ENCODE measurements at regions not wholly inside any gene's neighbourhood (a gene's known extent, or its start where the extent isn't known, plus 50 kb on each side); places are given as distances from the start of the nearest gene placed in this dataset.
"Not testable (repeated sequence)": the region's sequence is repeated elsewhere in the genome, so short reads cannot be mapped to it uniquely, and the experiment has no call there.

DNA sequence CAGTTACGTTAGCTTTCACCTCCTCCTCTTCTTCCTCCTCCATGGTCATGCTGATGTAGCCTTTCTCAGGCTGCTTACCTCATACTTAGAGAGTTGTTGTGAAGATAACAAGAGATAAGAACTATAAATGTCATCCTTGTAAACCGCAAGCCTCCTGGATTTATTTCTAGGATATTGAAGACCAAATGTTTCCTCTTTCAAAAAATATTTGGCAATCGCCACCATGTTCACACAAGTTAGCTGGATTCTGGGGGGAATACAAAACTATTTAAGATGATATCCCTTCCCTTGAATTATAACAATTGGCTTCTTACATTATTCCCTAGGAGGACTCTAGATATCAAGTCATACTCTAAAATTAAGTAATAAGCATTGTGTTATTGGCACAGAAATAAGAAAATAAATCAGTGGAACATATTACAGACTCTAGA, 99.8 kb upstream of the PLEKHG1 start:
- DNase-seq (ENCODE audit: extremely low spot score), result no peak
- TF ChIP-seq FOXA1 (IDR thresholded peaks at IDR 0.05), result no peak
- TF ChIP-seq, protein P1, sequence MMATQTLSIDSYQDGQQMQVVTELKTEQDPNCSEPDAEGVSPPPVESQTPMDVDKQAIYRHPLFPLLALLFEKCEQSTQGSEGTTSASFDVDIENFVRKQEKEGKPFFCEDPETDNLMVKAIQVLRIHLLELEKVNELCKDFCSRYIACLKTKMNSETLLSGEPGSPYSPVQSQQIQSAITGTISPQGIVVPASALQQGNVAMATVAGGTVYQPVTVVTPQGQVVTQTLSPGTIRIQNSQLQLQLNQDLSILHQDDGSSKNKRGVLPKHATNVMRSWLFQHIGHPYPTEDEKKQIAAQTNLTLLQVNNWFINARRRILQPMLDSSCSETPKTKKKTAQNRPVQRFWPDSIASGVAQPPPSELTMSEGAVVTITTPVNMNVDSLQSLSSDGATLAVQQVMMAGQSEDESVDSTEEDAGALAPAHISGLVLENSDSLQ (IDR thresholded peaks at IDR 0.05), result no peak
- POLR2A ChIA-PET, result no interaction called here
- CTCF ChIA-PET, result no interaction called here

DNA sequence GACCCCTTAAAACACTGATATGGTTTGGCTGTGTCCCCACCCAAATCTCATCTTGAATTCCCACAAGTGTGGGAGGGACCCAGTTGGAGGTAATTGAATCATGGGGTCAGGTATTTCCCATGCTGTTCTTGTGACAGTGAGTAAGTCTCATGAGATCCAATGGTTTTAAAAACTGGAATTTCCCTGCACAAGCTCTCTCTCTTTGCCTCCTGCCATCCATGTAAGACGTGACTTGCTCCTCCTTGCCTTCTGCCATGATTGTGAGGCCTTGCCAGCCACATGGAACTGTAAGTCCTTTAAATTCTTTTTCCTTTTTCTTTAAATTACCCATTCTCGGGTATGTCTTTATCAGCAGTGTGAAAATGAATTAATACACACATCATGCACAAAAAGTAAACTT, 99.1 kb upstream of the PLEKHG1 start:
- DNase-seq (ENCODE audit: extremely low spot score); CTCF ChIA-PET; POLR2A ChIA-PET: not testable (repeated sequence)

DNA sequence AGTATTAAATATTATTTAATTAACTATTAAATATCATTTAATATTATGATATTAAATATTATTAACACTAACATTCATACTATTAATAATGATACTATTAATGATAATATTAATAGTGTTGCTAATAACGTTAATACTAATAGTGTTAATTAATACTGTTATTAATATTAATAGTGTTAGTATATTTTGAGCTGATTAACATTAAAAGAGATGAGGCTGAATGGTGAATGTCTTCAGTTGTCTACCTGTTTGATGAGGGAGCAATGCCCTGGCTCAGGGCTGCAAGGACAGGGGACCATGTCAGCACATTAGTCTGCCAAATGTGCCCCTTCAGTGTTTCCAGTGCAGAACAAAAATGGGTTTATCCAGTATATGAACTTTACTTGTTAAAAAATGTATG, 96.6 kb upstream of the PLEKHG1 start:
- ChIA-PET POLR2A (no interaction called here), CTCF (no interaction called here)
- no peak for DNase-seq (ENCODE audit: extremely low spot score)
- TF ChIP-seq FOXM1 (IDR thresholded peaks at IDR 0.05; ENCODE audit: borderline replicate concordance) (no peak), HDGF (IDR thresholded peaks at IDR 0.05; ENCODE audit: borderline replicate concordance) (no peak), ELF4 (IDR thresholded peaks at IDR 0.05) (no peak), LEF1 (IDR thresholded peaks at IDR 0.05; ENCODE audit: borderline replicate concordance) (no peak)

DNA sequence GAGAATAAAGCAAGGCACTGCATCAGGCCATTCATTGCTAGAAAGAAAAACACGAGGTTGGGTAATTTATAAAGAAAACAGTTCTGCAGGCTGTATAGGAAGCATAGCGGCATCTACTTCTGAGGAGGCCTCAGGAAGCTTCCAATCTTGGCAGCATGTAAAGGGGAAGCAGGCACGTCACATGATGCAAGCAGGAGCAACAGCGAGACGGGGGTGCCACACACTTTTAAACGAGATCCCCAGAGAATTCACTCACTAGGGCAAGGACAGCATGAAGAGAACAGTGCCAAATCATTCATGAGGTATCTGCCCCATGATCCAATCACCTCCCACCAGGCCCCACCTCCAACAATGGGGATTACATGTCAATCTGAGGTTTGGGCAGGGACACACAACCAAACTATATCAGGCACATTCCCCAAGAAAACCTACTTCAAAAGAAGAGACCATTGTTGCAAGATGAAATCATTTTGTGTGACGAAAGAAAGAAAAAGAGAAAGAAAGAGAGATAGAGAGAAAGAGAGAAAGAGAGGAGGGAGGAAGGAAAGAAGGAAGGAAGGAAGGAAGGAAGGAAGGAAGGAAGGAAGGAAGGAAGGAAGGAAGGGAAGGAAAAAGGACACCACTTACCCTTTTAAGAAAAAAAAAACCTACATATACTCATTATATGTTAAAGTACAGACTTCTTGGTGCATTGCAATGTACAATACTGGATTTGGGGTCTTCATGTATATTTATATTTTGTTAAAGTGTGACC, 95.9 kb upstream of the PLEKHG1 start:
- DNase-seq (ENCODE audit: extremely low spot score), result no peak
- POLR2A ChIA-PET, result no interaction called here
- CTCF ChIA-PET, result no interaction called here
- no peak for TF ChIP-seq FOXM1 (IDR thresholded peaks at IDR 0.05; ENCODE audit: borderline replicate concordance)
- no peak for TF ChIP-seq ARNT (IDR thresholded peaks at IDR 0.05)
- no peak for TF ChIP-seq CTBP1 (IDR thresholded peaks at IDR 0.05; ENCODE audit: borderline replicate concordance)

DNA sequence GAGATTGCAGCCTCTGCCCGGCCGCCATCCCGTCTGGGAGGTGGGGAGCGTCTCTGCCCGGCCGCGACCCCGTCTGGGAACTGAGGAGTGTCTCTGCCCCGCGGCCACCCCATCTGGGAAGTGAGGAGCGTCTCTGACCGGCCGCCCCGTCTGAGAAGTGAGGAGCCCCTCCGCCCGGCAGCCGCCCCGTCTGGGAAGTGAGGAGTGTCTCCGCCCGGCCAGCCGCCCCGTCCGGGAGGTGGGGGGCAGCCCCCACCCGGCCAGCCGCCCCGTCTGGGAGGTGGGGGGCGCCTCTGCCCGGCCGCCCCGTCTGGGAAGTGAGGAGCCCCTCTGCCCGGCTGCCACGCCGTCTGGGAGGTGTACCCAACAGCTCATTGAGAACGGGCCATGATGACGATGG, 92.3 kb upstream of the PLEKHG1 start:
- CTCF ChIA-PET, POLR2A ChIA-PET: not testable (repeated sequence)

DNA sequence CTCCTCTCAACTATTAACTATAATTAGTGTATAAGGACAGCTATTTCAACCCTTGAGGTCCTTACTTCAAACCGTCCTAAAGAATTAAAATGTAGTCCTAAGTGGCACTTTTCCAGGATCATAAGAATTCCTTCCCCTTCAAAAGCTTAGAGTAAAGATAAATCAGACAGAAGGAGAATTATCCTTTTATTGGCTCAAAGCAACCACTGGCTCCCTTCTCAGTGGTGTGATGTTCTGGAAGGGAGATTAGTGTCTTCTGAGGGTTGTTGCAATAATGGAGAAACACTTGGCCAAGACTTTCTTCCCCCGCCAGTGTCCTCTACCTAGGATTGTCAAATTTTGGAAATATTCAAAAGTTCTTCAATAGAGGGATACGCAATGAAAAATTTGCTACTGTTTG, 89.1 kb upstream of the PLEKHG1 start:
- POLR2A ChIA-PET, result no interaction called here
- no peak for DNase-seq (ENCODE audit: extremely low spot score)
- no peak for TF ChIP-seq FOXK2 (IDR thresholded peaks at IDR 0.05)
- no peak for TF ChIP-seq ELF4 (IDR thresholded peaks at IDR 0.05)
- no peak for TF ChIP-seq SUZ12 (IDR thresholded peaks at IDR 0.05)
- TF ChIP-seq NFRKB (IDR thresholded peaks at IDR 0.05), result no peak
- no peak for TF ChIP-seq CTBP1 (IDR thresholded peaks at IDR 0.05; ENCODE audit: borderline replicate concordance)
- no peak for TF ChIP-seq ARNT (IDR thresholded peaks at IDR 0.05)
- TF ChIP-seq FOXM1 (IDR thresholded peaks at IDR 0.05; ENCODE audit: borderline replicate concordance), result no peak
- TF ChIP-seq TARDBP (IDR thresholded peaks at IDR 0.05), result no peak
- TF ChIP-seq, protein P1 (IDR thresholded peaks at IDR 0.05), result no peak
- no peak for TF ChIP-seq FOXA1 (IDR thresholded peaks at IDR 0.05)
- CTCF ChIA-PET, result no interaction called here

More for the DNA sequence above, 92.3 kb upstream of the PLEKHG1 start:
- not testable (repeated sequence) for DNase-seq (ENCODE audit: extremely low spot score)

DNA sequence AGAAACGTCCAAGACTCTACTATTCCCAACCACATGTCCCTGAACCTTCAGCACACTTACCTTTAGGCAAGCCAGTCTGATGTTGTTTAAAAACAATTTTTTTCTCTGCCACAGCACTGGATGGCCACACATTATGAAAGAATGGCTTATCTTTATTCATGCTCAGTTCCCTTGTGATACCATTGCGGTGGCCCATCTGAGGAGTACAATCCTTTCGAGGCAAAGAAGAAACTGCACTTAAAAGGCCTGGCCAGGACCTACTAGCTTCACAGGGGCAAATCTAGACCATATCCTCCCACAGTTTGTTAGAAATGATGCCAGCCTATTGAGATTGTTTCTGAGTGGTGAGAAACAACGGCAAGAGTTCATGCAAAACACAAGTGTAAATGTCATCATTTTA, 88.4 kb upstream of the PLEKHG1 start:
- POLR2A ChIA-PET, result no interaction called here
- CTCF ChIA-PET, result no interaction called here
- TF ChIP-seq CTBP1 (IDR thresholded peaks at IDR 0.05; ENCODE audit: borderline replicate concordance) (no peak), SUZ12 (IDR thresholded peaks at IDR 0.05) (no peak), ARNT (IDR thresholded peaks at IDR 0.05) (no peak), FOXA1 (IDR thresholded peaks at IDR 0.05) (no peak), FOXK2 (IDR thresholded peaks at IDR 0.05) (no peak), FOXM1 (IDR thresholded peaks at IDR 0.05; ENCODE audit: borderline replicate concordance) (no peak), ELF4 (IDR thresholded peaks at IDR 0.05) (no peak), SP1 (IDR thresholded peaks at IDR 0.05) (no peak)
- TF ChIP-seq, protein P1 (IDR thresholded peaks at IDR 0.05), result no peak
- no peak for DNase-seq (ENCODE audit: extremely low spot score)

DNA sequence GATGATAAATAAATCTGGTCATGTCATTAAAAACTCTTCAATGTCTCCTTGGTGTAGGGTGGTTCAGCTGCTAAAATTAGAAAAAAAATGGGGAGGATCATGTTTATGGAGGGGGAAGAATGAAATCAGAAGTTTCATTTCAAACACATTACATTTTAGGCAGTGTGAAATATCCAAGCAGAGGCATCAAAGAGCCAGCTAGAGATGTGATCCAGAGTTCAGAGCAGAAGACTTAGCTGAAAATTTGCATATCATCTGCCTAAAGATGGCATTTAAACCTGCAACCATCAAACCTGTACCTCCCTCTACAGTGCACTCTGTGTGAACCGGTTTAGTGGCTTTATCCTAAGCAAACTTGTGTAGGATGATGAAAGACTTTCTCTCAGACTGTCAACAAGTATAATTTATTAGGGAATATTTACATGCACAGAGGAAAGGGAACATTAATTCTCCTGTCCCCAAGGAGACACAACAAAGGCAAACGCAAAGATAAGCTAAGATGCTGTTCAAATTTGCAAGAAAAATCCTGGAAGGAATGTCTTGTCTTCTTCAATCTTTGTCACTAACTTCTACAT, 84.8 kb upstream of the PLEKHG1 start:
- DNase-seq (ENCODE audit: extremely low spot score), result no peak
- TF ChIP-seq, protein P1 (IDR thresholded peaks at IDR 0.05), result peak; percentile 79
- TF ChIP-seq ELF4 (IDR thresholded peaks at IDR 0.05) (no peak), ARNT (IDR thresholded peaks at IDR 0.05) (no peak)
- ChIA-PET POLR2A (no interaction called here), CTCF (interaction anchor here (1.2 kb wide), 1 partner anchor 97 kb away, joined by 5 read pairs; no protein-coding TSS in a partner anchor)
